Brain microvascular endothelial cell (primary cell): ENCODE measurements at regions not wholly inside any gene's neighbourhood (a gene's known extent, or its start where the extent isn't known, plus 50 kb on each side); places are given as distances from the start of the nearest gene placed in this dataset.

Source experiments
- DNase-seq: peaks from one replicate; pipeline ENCODE4 v3.0.0-alpha.2; 2020
- H3K27ac ChIP-seq: fragments of 250-450 bp; sonication (Bioruptor Pico); 2 replicates; pipeline ENCODE4 v1.5.1; 2020; ENCODE audit warnings: mild to moderate bottlenecking, moderate library complexity
- H3K27me3 ChIP-seq: fragments of 250-450 bp; sonication (Bioruptor Pico); replicated peaks from 2 replicates; pipeline ENCODE4 v1.5.1; 2020; ENCODE audit warnings: mild to moderate bottlenecking
- H3K36me3 ChIP-seq: fragments of 250-450 bp; sonication (Bioruptor Pico); replicated peaks from 2 replicates; pipeline ENCODE4 v1.5.1; 2020; ENCODE audit warnings: mild to moderate bottlenecking
- H3K4me3 ChIP-seq: 2 replicates; pipeline ENCODE4 v1.5.1; 2011; ENCODE audit warnings: low read depth, mild to moderate bottlenecking, control low read depth, low read length, moderate library complexity
- CTCF ChIP-seq: IDR thresholded peaks from 2 replicates; pipeline ENCODE4 v1.5.1; 2011; ENCODE audit warnings: low read depth, mild to moderate bottlenecking, moderate library complexity, low read length, control low read depth, inconsistent platforms; ENCODE audit errors: missing control alignments
- in situ Hi-C: cut with HindIII; loops from 2 replicates; pipeline ENCODE4 v1.10.0; 2017; ENCODE audit warnings: low sequenced_read_pairs, low pct_ligation_motif_present

GRCh38 chr2:5888126-5888525 is 195.9 kb downstream of the SOX11 start:
- in situ Hi-C loops, result no loop called here

GRCh38 chr2:5889519-5889918 is 197.3 kb downstream of the SOX11 start:
- TF ChIP-seq CTCF, result no peak
- no peak overlapping the region for H3K4me3 ChIP-seq
- DNase-seq, result no peak
- no peaks in the 10 kb centered on the region for H3K27me3 ChIP-seq
- H3K27ac ChIP-seq, result no peak overlapping the region
- in situ Hi-C loops, result no loop called here
- no peaks in the 10 kb centered on the region for H3K36me3 ChIP-seq

More at GRCh38 chr2:5888126-5888525, 195.9 kb downstream of the SOX11 start:
- H3K27ac ChIP-seq, result no peak overlapping the region
- TF ChIP-seq CTCF, result no peak
- H3K36me3 ChIP-seq, result no peaks in the 10 kb centered on the region
- H3K27me3 ChIP-seq, result no peaks in the 10 kb centered on the region
- no peak for DNase-seq
- H3K4me3 ChIP-seq, result no peak overlapping the region

- in situ Hi-C loops, result no loop called here
- no peak for DNase-seq
- no peak overlapping the region for H3K4me3 ChIP-seq
- no peak for TF ChIP-seq CTCF
- H3K27ac ChIP-seq, result no peak overlapping the region
- H3K36me3 ChIP-seq, result no peaks in the 10 kb centered on the region
- H3K27me3 ChIP-seq, result no peaks in the 10 kb centered on the region
Observed at GRCh38 chr2:5894355-5894754, 202.2 kb downstream of the SOX11 start.

- Histone ChIP-seq H3K36me3 (no peaks in the 10 kb centered on the region), H3K27me3 (no peaks in the 10 kb centered on the region), H3K4me3 (no peak overlapping the region), H3K27ac (no peak overlapping the region)
- no peak for TF ChIP-seq CTCF
- no peak for DNase-seq
- in situ Hi-C loops, result no loop called here
Observed at GRCh38 chr2:5895284-5895683, 203.1 kb downstream of the SOX11 start.

- Histone ChIP-seq H3K27ac (no peak overlapping the region), H3K36me3 (no peaks in the 10 kb centered on the region), H3K4me3 (no peak overlapping the region), H3K27me3 (no peaks in the 10 kb centered on the region)
- TF ChIP-seq CTCF, result no peak
- in situ Hi-C loops, result no loop called here
- no peak for DNase-seq
Observed at GRCh38 chr2:5897249-5897648, 205.1 kb downstream of the SOX11 start.

- in situ Hi-C loops, result no loop called here
- DNase-seq, result no peak
Observed at GRCh38 chr2:5898667-5899066, 206.5 kb downstream of the SOX11 start.

More at GRCh38 chr2:5898667-5899066, 206.5 kb downstream of the SOX11 start:
- H3K27ac ChIP-seq, result no peak overlapping the region
- H3K36me3 ChIP-seq, result no peaks in the 10 kb centered on the region
- H3K4me3 ChIP-seq, result no peak overlapping the region
- H3K27me3 ChIP-seq, result no peaks in the 10 kb centered on the region
- TF ChIP-seq CTCF, result no peak
